HG03342 (cell line): ENCODE measurements at regions not wholly inside any gene's neighbourhood (a gene's known extent, or its start where the extent isn't known, plus 50 kb on each side); places are given as distances from the start of the nearest gene placed in this dataset.
"Not testable (repeated sequence)": the region's sequence is repeated elsewhere in the genome, so short reads cannot be mapped to it uniquely, and the experiment has no call there.

ENCODE experiments used
- ATAC-seq: cut with Tn5 transposase; IDR thresholded peaks from one replicate; pipeline ENCODE4 v1.9.1; 2021; ENCODE audit warnings: mild to moderate bottlenecking, moderate library complexity; ENCODE audit not compliant: unreplicated experiment

DNA sequence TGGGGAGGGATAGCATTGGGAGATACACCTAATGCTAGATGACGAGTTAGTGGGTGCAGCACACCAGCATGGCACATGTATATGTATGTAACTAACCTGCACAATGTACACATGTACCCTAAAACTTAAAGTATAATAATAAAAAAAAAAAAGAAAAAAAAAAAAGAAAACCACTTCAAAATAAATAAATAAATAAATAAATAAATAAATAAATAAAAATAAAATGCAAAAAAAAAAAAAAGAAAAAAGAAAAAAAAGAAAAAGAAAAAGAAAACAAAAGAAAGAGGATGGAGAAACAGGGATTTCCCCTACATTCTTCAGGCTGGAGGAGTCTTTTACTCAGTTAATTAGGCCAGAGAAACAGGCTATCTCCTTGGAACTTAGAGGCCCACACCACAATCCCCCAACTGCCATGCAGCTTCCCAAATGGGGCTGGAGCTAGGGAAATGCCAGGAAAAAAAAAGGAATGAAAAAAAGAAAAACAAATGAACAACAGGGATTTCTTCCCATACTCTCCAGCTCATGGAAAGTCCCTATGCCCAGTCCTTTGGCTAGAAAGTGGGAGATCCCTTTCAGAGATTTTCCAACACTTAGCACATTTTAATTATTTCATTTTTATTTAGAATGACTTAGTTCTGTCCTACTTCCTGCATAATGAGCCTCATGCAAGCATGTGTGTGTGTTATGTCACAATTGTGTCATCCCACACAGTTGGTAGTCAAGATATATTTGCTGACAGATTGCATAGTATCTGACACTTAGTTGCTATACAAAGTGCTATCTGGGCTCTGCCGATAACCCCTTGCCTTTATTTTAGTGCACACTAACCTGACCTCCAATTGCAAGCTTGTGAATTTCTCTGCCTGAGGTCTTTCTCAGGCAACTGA, 486.4 kb downstream of the PLPP3 start:
- no peak for ATAC-seq

DNA sequence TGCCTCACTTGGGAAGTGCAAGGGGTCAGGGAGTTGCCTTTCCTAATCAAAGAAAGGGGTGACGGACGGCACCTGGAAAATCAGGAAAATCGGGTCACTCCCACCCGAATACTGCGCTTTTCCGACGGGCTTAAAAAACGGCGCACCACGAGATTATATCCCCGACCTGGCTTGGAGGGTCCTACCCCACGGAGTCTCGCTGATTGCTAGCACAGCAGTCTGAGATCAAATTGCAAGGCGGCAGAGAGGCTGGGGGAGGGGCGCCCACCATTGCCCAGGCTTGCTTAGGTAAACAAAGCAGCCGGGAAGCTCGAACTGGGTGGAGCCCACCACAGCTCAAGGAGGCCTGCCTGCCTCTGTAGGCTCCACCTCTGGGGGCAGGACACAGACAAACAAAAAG, 489.5 kb downstream of the PLPP3 start:
- not testable (repeated sequence) for ATAC-seq

- no peak for ATAC-seq
Observed at GRCh38 chr1:56084246-56084645, 495.1 kb downstream of the PLPP3 start.

- no peak for ATAC-seq
Observed at GRCh38 chr1:56081736-56082135, 497.6 kb downstream of the PLPP3 start.

DNA sequence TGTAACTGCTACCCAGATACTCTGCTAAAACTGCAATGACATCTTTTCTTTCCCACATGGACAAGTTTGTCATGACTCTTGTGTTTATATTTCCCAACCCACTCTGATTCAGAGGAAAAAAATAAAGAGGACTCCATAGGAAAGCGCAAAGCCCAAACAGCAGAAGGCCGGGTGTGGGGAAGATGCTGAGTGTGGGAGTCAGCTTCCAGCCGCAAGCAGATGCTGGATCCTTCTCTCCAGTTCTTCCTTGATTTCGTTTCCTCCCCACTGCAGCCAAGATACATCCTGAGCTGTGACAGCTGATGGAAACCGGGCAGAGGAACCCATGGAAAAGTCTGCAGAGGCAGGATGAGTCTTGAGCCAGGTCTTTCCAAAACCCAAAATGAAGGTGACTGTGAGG, 498.2 kb downstream of the PLPP3 start:
- ATAC-seq: no peak

DNA sequence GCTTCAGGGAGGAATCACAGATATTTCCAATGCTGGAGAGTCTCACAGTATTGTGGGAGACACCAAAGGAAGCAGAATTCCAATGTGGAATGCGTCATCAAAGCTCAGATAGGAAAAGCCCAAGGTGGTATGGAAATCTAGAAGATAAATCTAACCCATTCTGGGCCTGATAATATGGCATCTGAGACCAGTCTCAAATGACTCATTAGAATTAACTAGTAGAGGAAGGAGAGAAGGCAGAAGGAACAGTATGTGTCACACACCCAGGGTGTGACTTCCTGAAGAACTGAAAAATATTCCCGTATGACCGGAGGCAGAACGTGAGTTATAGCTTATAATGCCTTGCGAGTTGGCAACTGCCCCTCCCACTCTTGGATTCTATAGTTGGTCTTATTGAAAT, 499.2 kb downstream of the PLPP3 start:
- no peak for ATAC-seq

DNA sequence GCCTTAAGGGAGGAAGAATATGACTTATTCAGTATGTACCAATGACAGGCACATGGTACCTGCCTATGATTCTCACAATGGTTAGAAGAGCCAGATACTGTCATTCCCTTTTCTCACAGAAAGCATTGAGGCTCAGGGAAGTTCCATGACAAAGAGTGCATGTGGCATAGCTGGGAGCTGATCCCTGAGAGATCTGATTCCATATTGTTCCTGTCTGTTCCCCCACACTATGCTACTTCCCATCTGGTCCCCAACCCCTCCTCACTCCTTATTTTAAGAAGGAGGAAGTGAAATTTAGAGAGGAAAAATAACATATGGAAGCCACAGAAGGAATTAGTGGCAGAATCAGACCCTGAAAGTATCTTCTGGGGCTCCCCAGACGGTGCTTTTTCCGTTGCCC, 500.0 kb downstream of the PLPP3 start:
- ATAC-seq: no peak

GRCh38 chr1:56077206-56077605, 502.2 kb downstream of the PLPP3 start:
- no peak for ATAC-seq

DNA sequence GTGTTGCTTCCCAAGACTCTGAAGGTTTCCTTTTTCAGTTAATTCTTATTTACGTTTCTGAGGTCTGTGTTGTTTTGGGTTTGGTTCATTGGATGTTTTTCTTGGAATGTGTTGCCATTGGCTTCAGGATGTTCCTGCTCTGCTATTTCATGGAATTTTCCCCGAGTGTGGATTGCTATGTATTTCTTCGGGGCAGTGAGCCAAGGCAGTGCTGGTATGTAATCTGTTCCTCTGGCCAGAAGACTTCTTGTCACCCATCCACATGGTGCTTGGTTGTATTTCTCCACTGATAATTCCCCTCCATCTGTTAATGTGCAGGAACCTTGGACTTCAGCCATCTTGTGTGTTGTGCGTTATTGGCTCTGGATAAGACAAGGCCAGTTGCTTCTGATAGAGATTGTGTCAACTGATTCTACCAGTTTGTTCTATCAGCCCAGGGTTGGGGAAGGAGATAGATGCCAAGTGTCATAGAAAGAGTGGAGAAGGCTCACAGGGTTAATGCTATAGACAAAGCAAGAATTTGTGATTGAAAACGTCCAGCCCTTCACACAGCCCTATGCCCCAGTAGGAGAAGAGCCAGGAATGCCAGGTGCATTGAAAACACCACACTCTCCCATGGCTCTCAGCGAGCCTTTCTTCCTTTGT, 505.2 kb downstream of the PLPP3 start:
- ATAC-seq: no peak

DNA sequence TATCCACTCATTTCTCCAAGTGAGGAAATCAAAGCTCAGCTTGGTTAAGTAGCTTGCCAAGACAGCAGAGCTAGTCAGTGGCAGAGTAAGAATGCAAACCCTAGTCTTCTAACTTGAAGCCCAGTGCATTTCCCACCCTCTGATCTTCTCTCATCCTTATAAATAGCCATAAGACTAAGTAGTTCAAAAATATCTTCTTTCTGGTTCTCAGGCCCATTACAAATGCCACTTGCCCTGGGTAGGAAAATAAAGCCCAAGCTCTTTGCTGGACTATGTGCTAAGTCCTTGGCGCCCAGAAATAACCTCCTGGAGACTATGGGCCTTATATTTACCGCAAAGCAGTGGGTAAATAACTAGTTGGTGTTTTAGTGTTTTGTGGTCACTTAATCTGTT, 505.8 kb downstream of the PLPP3 start:
- no peak for ATAC-seq

- ATAC-seq: no peak
Observed at GRCh38 chr1:56073206-56073605, 506.2 kb downstream of the PLPP3 start.

- ATAC-seq: no peak
Observed at GRCh38 chr1:56072310-56072709, 507.1 kb downstream of the PLPP3 start.

- ATAC-seq: no peak
Observed at GRCh38 chr1:56071351-56071750, 508.0 kb downstream of the PLPP3 start.

GRCh38 chr1:56070601-56071000, 508.8 kb downstream of the PLPP3 start:
- ATAC-seq: no peak

DNA sequence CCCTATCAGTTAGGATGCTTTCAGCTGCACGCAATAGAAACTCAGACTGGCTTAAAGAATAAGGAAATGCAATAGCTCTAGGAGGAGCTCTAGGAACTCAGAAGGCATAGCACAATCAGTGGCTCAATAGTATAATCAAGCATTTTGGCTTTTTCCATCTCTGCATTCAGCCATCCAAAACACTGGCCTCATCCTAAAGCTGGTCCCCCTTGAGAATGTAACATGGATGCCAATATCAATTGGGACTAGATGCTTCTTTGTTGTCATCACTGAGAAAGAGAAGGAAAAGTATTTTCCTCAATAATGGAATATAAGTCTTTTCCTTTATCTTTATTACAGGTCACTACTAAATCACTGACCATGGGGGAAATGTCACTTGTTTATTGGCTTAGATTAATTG, 509.5 kb downstream of the PLPP3 start:
- no peak for ATAC-seq

DNA sequence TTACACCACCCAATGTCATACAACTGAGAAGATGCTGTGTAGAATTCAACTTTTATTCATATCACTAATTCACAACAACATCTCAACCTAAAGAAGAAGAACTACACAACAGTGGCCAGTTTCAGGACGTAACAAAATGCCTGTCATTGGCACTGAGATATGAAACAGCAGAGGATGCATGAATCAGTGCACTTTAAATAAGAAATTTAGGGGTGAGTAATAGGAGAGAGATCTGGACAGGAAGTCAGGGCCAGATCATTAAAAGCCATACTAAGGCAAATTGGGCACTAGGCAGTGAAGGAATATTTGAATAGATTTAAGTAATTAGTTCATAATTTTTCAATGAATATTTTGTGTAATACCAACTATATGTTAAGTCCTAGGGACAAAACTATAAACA, 510.5 kb downstream of the PLPP3 start:
- no peak for ATAC-seq

GRCh38 chr1:56068210-56068609, 511.2 kb downstream of the PLPP3 start:
- no peak for ATAC-seq

- ATAC-seq: no peak
Observed at GRCh38 chr1:56065729-56066128, 513.6 kb downstream of the PLPP3 start.

GRCh38 chr1:56064705-56065104, 514.7 kb downstream of the PLPP3 start:
- no peak for ATAC-seq

GRCh38 chr1:56063461-56063860, 515.9 kb downstream of the PLPP3 start:
- no peak for ATAC-seq

- no peak for ATAC-seq
Observed at GRCh38 chr1:56062625-56063024, 516.7 kb downstream of the PLPP3 start.

GRCh38 chr1:56061824-56062223, 517.5 kb downstream of the PLPP3 start:
- peak; percentile 80 for ATAC-seq
